GM18907 (cell line): ENCODE measurements at regions not wholly inside any gene's neighbourhood (a gene's known extent, or its start where the extent isn't known, plus 50 kb on each side); places are given as distances from the start of the nearest gene placed in this dataset.

Experiments
- ATAC-seq: cut with Tn5 transposase; IDR thresholded peaks from one replicate; pipeline ENCODE4 v1.9.1; 2021; ENCODE audit warnings: mild to moderate bottlenecking, moderate library complexity; ENCODE audit not compliant: unreplicated experiment

DNA sequence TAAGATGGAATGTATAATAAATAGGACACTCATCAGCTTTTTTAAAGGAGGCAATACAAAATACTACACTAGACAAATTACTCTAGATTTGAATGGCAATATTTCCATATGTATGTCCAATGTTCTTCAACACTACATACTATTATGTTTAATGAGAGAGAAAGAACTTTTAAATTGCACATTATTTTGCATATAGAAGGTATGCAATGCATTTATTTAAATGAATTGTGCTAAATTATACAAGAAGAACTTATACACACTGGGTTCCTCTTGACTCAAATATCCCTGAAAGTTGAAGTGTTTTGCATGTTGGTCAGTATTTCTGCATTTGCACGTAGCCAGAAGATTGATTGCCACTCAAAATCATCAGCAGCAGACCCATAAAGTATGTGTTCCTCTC lies 839.6 kb downstream of the ADGRL2 start:
- no peak for ATAC-seq

DNA sequence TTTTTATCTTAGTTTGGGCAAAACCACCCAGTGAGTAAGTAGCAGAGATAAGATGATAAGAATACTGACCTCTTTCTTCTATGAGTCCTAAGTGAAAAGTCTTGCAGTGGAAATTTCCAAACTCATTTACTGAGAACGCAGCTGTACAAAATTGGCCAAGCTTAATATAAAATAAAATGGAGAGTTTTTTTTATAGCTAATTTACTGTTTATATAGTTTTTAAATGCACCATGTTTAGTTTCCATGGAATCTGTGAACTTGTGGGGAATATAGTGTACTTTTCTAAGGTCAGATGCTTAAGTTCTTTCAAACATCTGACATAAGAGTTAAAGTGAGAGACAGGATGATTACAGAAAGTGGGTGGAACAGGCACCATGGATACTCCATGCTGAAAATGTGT lies 833.5 kb downstream of the ADGRL2 start:
- ATAC-seq = no peak

DNA sequence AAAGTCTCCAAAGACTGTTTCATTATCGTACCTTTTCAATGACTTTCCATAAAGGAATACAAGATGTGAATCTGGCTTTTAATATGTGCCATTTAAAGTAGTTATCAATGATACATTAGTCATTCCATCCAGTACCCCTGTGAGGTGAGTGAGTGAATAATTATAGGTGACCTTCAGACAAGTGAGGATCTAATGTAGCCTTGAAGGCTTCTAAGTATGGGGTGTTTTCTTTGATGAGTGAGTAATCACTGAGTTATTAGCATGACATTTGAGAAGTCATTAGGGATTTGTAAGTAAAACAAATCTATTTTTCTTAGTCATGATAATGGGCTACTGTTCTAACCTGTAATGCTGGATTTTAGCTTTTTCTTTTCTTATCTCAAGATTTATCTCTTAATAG lies 831.4 kb downstream of the ADGRL2 start:
- ATAC-seq = no peak

DNA sequence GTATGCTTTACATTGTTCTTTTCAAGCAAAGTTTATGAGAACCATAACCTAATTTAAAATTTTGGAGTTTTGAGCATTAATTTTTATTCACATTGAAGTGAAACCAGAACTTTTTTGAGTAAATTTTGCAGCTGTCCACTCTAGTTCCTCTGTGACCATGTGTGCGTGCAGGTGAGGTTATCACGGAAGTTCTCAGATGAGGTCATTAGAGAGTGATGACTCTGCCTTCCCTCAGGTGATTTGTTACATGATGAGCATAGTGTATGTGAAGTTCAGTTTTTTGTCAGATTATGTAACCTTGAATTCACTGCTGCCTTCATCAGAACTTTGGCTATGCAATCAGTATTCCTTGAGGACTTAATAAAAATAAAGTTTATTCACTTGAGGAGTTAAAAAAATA lies 828.2 kb downstream of the ADGRL2 start:
- no peak for ATAC-seq

DNA sequence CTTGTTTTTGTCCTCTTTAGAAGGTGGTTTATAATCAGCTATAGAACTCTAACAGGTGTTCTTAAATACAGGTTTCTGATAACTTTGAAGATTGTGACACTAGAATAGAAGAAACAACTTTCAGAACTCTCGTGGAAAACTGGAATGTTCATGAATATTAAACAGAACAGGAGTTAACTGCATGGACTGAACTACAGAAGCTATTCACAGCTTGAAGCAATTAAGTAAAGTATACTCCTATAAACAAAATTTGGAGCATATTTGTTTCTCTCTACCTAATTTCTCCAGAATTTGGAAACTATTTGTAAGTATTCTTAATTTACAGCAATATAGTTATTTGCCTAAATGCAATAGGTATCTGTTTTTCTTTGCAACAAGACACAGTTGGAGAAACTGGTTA lies 824.8 kb downstream of the ADGRL2 start:
- ATAC-seq = no peak

DNA sequence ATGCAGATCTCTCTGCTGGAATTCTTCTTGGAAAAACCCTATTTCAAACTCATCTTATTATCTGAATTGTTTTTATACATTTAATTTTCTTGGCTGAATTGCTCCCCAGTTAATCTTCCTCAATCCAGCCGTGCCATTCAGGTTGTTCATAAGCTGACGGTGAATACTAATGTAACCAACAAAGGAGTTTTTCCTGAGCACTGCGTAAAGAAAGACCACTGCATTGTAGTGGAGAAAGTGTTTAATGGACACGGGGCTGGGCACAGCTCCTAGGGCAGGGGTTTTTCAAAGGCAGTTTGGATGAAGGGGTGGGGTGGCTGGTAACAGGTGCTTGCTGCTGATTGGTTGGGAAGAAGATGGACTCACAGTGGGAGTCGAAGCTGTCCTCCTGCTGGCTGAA lies 820.3 kb downstream of the ADGRL2 start:
- ATAC-seq = no peak

DNA sequence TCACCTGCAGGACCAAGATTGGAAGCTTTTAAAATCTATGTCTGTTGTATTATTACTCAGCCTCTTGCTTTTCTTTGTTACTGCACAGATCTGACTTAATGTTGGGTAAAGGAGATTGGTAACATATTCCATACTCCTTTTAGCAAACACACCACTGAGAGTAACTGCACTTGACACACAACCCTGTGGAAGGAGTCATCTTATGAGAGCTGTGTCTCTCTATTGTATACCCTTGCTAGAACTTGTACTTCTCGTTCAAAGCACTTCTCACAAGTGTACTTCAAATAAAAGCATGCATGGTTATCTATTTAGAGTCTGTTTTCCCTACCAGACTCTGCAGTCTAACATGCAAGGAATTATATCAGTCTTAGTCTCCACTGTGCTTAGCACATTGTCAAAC lies 813.4 kb downstream of the ADGRL2 start:
- no peak for ATAC-seq

DNA sequence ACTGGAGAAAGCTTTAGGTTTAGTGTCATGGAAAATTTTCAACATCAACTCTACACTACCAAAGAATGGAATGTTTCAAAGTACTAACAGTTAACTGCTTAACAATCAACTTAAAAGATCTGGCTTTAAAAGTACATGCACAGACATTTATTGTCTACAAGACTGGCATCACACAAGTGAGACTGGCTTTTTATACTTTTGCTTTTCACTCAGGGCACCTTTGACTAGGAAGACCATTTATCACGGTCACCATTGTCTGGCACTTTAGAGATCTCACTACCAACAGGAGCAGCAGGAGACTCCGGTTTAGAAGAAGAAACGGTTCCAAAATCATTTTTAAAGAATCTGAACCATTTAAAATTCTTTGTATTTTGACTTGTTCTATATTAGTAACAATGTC lies 812.3 kb downstream of the ADGRL2 start:
- ATAC-seq = no peak

DNA sequence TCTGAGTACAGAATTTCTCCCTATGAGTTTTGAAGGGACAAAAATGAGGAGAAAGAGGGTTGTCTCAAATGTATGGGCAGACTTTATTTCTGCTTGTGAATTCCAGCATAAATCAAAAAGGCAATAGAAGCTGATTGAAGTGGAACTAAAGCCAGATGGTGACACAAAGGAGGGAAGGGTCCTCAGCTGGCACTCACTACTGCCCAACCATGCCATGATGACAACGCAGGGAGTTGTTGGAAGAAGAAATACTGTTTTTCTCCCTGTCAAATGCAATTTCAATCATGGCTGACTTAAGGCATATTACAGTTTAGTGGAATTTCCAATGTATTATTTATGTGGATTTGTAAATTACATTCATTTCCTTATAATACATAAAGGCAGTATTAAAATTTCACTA lies 805.8 kb downstream of the ADGRL2 start:
- no peak for ATAC-seq

DNA sequence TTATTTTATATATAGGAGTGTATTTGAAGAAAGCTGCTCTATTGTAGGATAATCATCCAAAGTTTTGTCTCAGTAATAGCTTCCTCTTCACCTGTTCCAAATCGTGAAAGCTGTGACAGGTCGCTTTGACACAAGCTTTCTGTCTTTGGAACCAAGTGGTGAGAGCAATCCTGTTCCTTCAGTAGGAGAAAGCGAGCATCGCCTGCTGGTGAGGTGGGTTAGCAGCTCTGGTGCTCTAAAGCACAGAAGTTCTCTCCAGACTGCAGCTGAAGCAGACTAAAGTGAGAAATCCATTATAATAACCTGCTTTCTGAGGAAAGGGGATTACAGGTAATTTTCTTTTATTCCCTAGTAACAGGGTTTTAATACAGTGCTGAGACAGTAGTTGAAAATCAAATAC lies 803.8 kb downstream of the ADGRL2 start:
- no peak for ATAC-seq

DNA sequence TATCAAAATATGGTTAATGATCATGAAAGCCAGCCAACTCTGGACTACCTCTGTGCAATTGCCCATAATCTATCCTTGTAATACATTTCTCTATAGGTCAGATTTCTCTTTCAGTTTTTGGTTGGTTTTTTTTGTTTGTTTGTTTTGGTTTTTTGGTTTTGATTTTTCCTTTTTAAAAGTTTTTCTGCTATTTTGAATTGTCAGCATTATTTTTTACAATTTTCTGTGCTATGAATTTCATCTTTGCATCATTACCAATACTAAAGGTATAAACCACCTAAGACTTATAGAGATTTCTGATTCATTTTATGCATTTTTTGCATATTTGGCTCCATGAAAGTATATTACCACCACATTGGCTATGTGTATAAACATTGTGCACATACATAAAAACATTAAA lies 799.6 kb downstream of the ADGRL2 start:
- no peak for ATAC-seq

DNA sequence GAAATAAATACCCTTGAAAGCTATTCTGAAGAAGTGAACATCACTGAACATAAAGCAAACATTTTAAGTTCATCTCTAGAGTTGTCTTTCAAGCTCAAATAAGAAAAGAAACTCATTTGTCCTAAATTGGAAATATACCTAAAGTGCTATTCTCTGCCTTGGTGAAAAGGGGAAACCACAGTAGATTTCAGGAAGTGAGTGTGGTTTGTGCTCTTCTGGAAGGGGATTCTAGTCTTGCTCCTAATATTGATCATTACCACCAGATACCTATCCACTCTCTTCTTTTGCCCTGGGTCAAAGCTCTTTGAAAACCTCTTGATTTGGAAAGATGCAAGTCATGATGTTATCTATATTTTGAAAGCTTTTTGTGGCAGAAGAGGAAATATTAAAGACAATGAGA lies 798.1 kb downstream of the ADGRL2 start:
- ATAC-seq = no peak

DNA sequence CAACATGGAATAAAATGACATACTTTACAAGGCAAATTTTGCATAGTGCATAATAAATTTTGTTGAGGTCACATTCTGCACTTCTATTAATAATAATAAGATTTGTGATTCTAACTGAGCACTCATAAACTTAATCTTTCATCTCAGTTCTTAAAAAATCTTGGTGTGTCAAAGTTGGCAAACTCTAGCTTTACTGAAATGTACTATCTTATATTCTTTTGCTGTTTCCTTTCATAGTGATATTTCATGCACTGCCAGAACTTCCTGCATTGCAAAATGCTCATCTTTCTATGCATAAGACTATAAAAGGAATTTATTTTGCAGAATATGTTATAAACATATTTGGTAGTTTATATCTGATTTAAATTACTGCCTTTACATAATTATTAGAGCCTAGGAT lies 797.6 kb downstream of the ADGRL2 start:
- no peak for ATAC-seq

DNA sequence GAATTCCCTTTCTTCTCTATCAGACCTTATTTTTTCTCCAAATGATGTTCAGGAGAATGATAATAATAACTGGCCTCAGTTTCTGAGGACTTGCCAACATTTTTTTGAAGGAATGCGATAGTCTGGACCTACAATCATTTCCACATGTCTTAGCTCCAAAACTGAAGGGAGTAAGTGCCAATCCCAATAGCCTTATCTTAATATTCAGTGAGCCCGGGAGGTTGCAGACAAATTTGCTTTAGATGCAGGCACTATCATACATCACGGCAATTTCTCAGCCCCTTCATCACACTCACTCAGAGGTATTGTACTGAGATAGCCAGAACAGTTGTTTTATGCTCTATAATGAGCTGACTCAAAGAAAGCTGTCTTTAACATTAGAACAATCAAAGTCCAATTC lies 796.9 kb downstream of the ADGRL2 start:
- ATAC-seq = no peak

DNA sequence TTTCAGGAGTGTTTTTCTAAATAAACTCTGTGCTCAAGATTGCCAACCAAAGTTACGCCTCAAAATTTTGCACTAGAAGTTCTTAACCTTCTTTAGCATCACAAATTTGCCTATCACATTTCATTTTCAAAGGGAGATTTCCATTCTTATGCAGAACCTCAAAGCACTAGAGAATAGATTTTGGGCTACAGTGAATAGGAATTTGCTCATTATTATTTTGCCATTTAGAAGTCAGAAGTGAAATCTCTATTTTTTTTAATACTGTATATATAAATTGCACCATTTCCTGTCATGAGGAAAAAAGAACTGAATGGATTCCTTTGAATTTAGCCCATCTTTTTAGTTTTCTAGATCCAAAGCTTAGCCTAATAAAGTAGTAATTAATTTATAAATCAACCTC lies 796.4 kb downstream of the ADGRL2 start:
- ATAC-seq = no peak

DNA sequence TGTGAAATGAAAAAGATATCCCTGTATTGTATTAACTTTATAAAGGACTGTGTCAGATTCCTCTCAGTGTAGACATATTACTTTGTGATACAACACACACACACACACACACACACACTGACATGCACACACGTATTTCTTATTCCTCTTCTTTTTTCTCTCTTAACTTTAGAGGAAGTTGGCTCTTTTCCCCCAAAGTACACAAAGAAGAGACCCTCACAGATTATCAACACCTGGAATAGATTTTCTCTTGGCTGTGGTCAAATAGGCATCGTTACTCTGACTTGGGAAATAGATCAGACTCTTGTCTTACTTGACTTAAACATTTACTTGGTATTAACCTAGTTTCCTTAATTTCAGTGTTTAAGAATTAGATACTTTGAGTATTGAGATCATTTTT lies 792.8 kb downstream of the ADGRL2 start:
- ATAC-seq = no peak

DNA sequence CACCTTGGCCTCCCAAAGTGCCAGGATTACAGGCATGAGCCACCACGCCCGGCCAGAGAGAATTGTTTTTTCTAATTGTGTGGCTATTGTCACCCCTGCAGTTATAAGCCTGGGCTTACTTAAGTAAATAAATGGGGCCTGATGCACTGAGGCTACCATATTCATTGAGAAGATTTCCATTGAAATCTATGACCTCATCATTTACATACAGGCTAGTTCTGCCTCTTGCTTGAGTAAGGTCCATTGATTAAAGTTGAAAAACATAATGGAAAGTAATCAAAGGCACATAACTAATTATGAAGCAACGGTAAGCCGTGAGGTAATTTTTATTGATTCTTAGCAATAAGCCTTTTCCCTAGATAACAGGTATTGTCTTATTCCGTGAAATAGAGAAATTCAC lies 788.9 kb downstream of the ADGRL2 start:
- ATAC-seq = no peak

DNA sequence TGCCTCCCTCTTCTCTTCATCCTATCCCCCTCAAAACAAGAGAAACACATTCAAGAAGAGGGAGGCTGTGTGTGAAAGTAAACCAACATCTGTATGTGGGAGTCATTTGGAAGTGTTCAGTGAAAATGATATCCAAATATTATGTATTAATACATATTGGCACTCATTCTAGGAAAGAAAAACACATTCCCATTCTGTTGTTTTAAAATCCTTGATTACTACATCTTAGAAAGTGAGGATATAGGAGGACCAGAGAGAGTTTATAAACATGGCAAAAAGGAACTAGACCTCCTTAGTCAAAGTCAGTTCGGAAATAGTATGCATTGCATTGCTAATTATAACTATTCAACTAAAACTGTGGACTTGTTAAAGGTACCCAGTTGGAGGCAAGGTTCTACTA lies 786.6 kb downstream of the ADGRL2 start:
- ATAC-seq = no peak

DNA sequence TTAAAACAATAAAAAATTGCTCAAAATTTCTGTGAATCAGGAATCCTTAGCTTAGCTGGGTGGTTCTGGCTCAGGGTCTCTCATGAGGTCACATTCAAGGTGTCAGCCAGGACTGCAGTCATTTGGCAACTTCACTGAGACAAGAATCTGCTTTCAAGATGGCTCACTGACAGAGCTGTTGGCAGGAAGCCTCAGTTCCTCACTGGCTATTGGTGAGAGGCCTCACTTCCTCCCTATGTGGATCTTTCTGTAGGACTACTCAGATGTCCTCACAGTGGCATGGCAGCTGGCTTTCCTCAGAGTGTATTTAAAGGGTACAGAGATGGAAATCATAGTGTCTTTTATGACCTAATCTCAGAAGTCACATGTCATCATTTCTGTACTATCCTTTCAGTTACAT lies 785.7 kb downstream of the ADGRL2 start:
- no peak for ATAC-seq

DNA sequence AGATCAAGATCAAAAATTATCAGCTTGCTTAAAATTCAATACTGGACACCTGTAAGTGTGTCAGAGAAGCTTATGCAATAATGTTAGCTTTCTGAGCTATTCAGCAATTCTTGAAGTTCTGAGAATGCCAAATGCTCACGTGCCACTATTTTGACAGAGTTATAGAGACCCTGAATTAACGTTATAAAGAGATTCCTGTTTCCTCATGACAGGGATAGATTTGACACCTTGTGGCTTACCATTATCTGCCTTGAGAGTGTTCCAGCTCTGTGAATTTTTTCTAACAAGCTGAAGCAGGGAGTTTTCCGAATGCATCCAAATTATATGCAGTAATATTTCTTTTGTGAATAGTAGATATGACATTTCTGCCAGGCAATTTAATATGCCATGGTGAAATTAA lies 781.6 kb downstream of the ADGRL2 start:
- no peak for ATAC-seq

DNA sequence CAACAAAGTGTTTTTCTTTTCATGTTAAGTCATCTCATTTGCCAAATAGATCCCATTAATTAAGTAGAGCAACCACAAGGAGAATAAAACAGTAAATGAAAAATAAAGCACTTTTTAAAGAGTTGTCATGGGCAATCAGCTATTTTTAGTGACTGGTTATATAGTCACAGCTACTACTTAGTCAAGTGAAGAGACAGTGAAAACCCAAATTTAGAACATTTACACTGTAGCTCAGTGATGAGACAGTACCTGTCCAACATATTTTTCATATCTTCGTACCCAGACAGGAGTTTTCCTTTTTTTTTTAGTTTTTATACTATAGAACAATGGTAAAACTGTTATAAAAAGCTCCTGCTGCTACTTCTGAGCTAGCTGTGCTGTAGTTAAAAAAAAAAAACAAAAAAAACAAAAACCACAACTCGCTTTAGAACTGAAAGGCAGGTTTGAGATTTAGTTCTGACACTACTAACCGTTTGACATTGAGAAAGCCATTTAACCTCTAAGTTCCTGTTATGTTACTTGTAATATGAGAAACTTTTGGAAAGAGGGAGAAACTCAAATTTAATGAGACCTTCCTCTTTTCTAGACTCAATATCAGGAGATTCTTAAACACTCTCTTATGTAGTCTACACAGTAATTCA lies 777.5 kb downstream of the ADGRL2 start:
- ATAC-seq = no peak

DNA sequence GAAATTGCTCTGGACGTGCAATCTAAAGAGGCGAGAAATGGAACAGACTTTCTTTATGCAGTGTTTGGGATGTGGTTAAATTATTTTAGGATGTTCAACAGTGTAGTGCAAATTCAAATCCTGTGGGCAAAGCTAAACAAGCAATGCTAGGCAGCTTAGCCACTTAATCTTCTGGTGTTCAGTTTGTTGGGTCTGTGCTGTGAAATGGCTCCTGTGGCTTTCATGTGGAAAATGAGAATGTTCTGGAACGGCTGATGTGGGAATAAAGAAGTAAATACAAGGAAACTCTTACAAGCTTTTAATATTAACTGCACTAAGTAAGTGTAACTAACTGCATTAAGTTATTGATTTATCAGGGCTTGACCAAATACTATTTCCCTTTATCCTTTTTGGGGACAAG lies 766.6 kb downstream of the ADGRL2 start:
- no peak for ATAC-seq

DNA sequence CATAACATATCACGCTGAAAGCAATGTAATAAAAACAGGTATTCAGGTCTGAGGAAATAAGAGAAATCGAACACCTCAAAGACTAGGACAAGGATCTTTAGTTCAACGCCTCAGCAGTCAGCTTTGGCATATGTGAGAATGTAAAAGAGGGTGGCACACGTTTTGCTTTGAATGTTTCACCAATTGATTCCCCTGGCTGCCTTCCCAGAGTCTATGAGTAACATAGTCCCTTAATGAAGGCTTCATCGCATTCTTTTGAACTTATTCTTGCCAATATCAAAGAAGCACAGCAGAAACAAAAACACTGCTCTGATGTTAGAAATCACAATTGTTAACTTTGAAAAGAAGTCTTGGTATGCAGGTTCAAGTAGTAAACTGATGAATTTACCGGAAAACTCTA lies 764.8 kb downstream of the ADGRL2 start:
- ATAC-seq = no peak

DNA sequence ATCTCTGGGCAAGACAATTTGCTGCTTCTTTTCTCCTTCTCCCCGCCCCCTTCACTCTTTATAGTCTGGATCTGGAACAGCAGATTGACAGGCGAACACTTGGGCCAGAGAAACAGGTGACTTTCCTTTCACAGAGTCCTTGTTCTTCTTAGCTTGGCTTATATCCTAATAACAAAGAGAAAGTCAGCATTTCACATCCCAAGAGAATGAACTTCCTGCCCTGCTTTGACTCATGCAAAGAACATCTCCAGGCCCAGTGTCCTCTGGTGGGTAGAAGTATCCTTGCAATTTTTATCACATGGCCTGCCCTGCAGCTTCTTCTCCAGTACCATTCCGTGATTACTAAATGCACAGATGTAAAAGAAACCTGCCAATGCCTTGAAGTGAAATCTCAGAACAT lies 764.4 kb downstream of the ADGRL2 start:
- no peak for ATAC-seq
